Epithelial cell of esophagus (primary cell): ENCODE measurements at regions not wholly inside any gene's neighbourhood (a gene's known extent, or its start where the extent isn't known, plus 50 kb on each side); places are given as distances from the start of the nearest gene placed in this dataset.
"Not testable (repeated sequence)": the region's sequence is repeated elsewhere in the genome, so short reads cannot be mapped to it uniquely, and the experiment has no call there.

ENCODE experiments used
- DNase-seq: peaks from one replicate; pipeline ENCODE4 v3.0.0; 2010; ENCODE audit warnings: low read depth
- H3K4me3 ChIP-seq: 2 replicates; pipeline ENCODE4 v1.5.1; 2011; ENCODE audit warnings: mild to moderate bottlenecking, low read length, control low read depth
- TF ChIP-seq, protein P1 (sequence below): IDR thresholded peaks from 2 replicates; pipeline ENCODE4 v1.5.1; 2011; ENCODE audit warnings: low read depth, mild to moderate bottlenecking, low read length, control low read depth, inconsistent platforms; ENCODE audit not compliant: insufficient read depth; ENCODE audit errors: missing control alignments

DNA sequence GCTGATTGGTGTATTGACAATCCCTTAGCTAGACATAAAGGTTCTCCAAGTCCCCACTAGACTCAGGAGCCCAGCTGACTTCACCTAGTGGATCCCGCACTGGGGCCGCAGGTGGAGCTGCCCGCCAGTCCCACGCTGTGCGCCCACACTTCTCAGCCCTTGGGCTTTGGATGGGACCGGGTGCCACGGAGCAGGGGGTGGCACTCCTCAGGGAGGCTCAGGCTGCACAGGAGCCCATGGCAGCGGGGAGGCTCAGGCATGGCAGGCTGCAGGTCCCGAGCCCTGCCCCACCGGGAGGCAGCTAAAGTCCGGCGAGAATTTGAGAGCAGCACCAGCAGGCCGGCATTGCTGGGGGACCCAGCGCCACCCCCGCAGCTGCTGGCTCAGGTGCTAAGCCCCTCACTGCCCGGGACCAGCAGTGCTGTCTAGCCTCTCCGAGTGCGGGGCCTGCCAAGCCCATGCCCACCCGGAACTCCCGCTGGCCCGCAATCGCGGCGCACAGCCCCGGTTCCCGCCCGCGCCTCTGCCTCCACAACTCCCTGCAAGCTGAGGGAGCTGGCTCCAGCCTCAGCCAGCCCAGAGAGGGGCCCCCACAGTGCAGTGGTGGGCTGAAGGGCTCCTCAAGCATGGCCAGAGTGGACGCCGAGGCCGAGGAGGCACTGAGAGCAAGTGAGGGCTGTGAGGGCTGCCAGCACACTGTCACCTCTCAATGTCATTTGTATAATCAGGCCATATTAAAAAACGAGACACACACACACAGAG lies 437.2 kb downstream of the CSNK1G3 start:
- no peak overlapping the region for H3K4me3 ChIP-seq
- no peak for DNase-seq
- TF ChIP-seq, protein P1, sequence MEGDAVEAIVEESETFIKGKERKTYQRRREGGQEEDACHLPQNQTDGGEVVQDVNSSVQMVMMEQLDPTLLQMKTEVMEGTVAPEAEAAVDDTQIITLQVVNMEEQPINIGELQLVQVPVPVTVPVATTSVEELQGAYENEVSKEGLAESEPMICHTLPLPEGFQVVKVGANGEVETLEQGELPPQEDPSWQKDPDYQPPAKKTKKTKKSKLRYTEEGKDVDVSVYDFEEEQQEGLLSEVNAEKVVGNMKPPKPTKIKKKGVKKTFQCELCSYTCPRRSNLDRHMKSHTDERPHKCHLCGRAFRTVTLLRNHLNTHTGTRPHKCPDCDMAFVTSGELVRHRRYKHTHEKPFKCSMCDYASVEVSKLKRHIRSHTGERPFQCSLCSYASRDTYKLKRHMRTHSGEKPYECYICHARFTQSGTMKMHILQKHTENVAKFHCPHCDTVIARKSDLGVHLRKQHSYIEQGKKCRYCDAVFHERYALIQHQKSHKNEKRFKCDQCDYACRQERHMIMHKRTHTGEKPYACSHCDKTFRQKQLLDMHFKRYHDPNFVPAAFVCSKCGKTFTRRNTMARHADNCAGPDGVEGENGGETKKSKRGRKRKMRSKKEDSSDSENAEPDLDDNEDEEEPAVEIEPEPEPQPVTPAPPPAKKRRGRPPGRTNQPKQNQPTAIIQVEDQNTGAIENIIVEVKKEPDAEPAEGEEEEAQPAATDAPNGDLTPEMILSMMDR, result no peak

- TF ChIP-seq, protein P1, result no peak
- no peak overlapping the region for H3K4me3 ChIP-seq
- DNase-seq, result no peak
Observed at GRCh38 chr5:123947797-123948196, 435.8 kb downstream of the CSNK1G3 start.

DNA sequence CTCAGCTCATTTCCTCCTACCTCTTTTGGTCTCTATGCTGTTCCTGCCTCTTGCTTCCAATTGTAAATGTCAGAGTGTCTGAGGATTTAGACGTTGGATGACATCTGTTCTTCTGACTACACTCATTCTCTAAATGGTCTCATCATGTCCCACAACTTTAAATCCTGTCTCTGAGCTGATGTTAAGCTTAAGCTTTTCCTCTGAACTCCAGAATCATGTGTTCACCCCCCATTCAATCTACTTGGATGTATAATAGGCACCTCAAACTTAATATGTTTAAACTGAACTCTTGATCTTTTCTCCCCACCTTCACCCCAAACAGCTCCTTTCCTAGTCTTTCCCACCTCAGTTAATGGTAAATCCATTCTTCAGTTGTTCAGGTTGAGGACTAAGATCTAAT lies 433.6 kb downstream of the CSNK1G3 start:
- no peak overlapping the region for H3K4me3 ChIP-seq
- no peak for DNase-seq
- TF ChIP-seq, protein P1, result no peak

GRCh38 chr5:123943151-123943550 lies 431.2 kb downstream of the CSNK1G3 start:
- no peak for DNase-seq
- no peak overlapping the region for H3K4me3 ChIP-seq
- TF ChIP-seq, protein P1, result no peak

GRCh38 chr5:123940416-123940815 lies 428.4 kb downstream of the CSNK1G3 start:
- no peak overlapping the region for H3K4me3 ChIP-seq
- TF ChIP-seq, protein P1, result no peak
- no peak for DNase-seq

DNA sequence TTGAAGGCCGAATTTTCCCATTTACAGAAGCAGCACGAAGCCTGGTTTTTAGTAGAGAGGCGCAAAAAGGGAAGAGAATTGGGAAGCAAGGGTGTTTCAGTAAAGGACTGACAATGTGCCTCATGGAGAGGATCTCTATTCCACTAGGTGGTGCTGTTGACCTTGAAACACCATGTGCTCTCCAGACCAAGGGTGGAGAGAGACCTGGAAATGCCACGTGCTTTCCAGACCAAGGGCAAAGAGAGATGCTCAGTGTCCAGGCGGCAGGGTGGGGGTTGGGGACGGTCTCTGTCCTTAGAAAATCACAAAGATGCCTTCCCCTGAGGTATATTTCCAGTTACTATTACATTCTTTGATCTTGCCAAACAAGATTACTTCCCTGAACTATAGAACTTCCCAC lies 425.3 kb downstream of the CSNK1G3 start:
- TF ChIP-seq, protein P1, result peak; percentile 65
- peak; percentile 73 for DNase-seq
- no peak overlapping the region for H3K4me3 ChIP-seq

- H3K4me3 ChIP-seq, result no peak overlapping the region
- TF ChIP-seq, protein P1, result no peak
- DNase-seq, result no peak
Observed at GRCh38 chr5:123936548-123936947, 424.6 kb downstream of the CSNK1G3 start.

GRCh38 chr5:123933812-123934211 lies 421.8 kb downstream of the CSNK1G3 start:
- H3K4me3 ChIP-seq, DNase-seq: not testable (repeated sequence)
